Upper lobe of left lung (tissue), 4 donors: ENCODE measurements at regions not wholly inside any gene's neighbourhood (a gene's known extent, or its start where the extent isn't known, plus 50 kb on each side); places are given as distances from the start of the nearest gene placed in this dataset.

Experiments
- CTCF ChIP-seq, 6 experiments: fragments of 450-650 bp in 4 of 6; fragments of 200-600 bp in 2 of 6; sonication (generic) in 2 of 6; IDR thresholded peaks; one replicate each; pipeline ENCODE4 v1.5.1; 2016 to 2019; ENCODE audit warnings: antibody characterized with exemption in 6 of 6
- EP300 ChIP-seq, 4 donors: sonication (generic); formaldehyde crosslinking; IDR thresholded peaks; one replicate each; pipeline ENCODE4 v1.5.1; 2017; ENCODE audit warnings: antibody characterized with exemption in 4 of 4, control low read depth in 2 of 4
- POLR2A ChIP-seq, 4 donors: fragments of 450-650 bp; IDR thresholded peaks; one replicate each; pipeline ENCODE4 v1.5.1; 2016 to 2017; ENCODE audit warnings: antibody characterized with exemption in 4 of 4, mild to moderate bottlenecking in 2 of 4
- POLR2AphosphoS5 ChIP-seq, 2 donors: sonication (generic); formaldehyde crosslinking; IDR thresholded peaks; one replicate each; pipeline ENCODE4 v1.5.1; 2017; ENCODE audit warnings: antibody characterized with exemption in 2 of 2

GRCh38 chr12:89863968-89864367, 155.3 kb upstream of the ATP2B1 start:
- TF ChIP-seq POLR2AphosphoS5 (IDR thresholded peaks at IDR 0.05) (no peak), CTCF (IDR thresholded peaks at IDR 0.05) (no peak), EP300 (IDR thresholded peaks at IDR 0.05) (no peak), POLR2A (IDR thresholded peaks at IDR 0.05) (no peak)
